LoVo (cell line): ENCODE measurements at regions not wholly inside any gene's neighbourhood (a gene's known extent, or its start where the extent isn't known, plus 50 kb on each side); places are given as distances from the start of the nearest gene placed in this dataset.

Experiments used
- DNase-seq: peaks from one replicate; pipeline ENCODE4 v3.0.0-alpha.2; 2016; ENCODE audit warnings: low spot score

GRCh38 chr20:7257692-7258466, 490.4 kb downstream of the BMP2 start:
- no peak for DNase-seq

GRCh38 chr20:7262803-7263202, 495.3 kb downstream of the BMP2 start:
- DNase-seq, result no peak

- no peak for DNase-seq
These were observed 496.7 kb downstream of the BMP2 start for GRCh38 chr20:7264137-7264536.

- DNase-seq, result no peak
These were observed 502.0 kb downstream of the BMP2 start for GRCh38 chr20:7269452-7269851.

GRCh38 chr20:7272512-7272911, 505.0 kb downstream of the BMP2 start:
- DNase-seq, result no peak

GRCh38 chr20:7274870-7275269, 507.4 kb downstream of the BMP2 start:
- DNase-seq, result no peak

GRCh38 chr20:7275645-7276237, 508.3 kb downstream of the BMP2 start:
- no peak for DNase-seq

- peak; percentile 67 for DNase-seq
These were observed 518.6 kb downstream of the BMP2 start for GRCh38 chr20:7285918-7286556.

- DNase-seq, result no peak
These were observed 523.9 kb downstream of the BMP2 start for GRCh38 chr20:7291323-7291943.

GRCh38 chr20:7291946-7292345, 524.5 kb downstream of the BMP2 start:
- no peak for DNase-seq

- DNase-seq, result no peak
These were observed 527.4 kb downstream of the BMP2 start for GRCh38 chr20:7294816-7295360.

- no peak for DNase-seq
These were observed 534.3 kb downstream of the BMP2 start for GRCh38 chr20:7301807-7302206.

- no peak for DNase-seq
These were observed 534.8 kb downstream of the BMP2 start for GRCh38 chr20:7302250-7302649.

- no peak for DNase-seq
These were observed 538.5 kb downstream of the BMP2 start for GRCh38 chr20:7305976-7306375.

- DNase-seq, result no peak
These were observed 540.7 kb downstream of the BMP2 start for GRCh38 chr20:7308163-7308562.

GRCh38 chr20:7313047-7313446, 545.6 kb downstream of the BMP2 start:
- no peak for DNase-seq

GRCh38 chr20:7323957-7324356, 556.5 kb downstream of the BMP2 start:
- no peak for DNase-seq

GRCh38 chr20:7327810-7328209, 560.3 kb downstream of the BMP2 start:
- no peak for DNase-seq

GRCh38 chr20:7330850-7331249, 563.4 kb downstream of the BMP2 start:
- DNase-seq, result no peak

- no peak for DNase-seq
These were observed 564.7 kb downstream of the BMP2 start for GRCh38 chr20:7332169-7332568.

- no peak for DNase-seq
These were observed 566.4 kb downstream of the BMP2 start for GRCh38 chr20:7333841-7334240.

- no peak for DNase-seq
These were observed 578.5 kb downstream of the BMP2 start for GRCh38 chr20:7346026-7346425.

- DNase-seq, result no peak
These were observed 579.1 kb downstream of the BMP2 start for GRCh38 chr20:7346562-7346961.
